Caco-2 (cell line): ENCODE measurements at regions not wholly inside any gene's neighbourhood (a gene's known extent, or its start where the extent isn't known, plus 50 kb on each side); places are given as distances from the start of the nearest gene placed in this dataset.

Experiments used
- BruUV-seq: library from RNA; stranded (reverse); fragments of 400-500 nt; replicated peaks from 2 replicates; lab custom pipeline; 2021; lab: Mats Ljungman, UMichigan
- CTCF ChIA-PET: fragments of 300-600 bp; sonication (Branson Sonifier 250); formaldehyde crosslinking; loops from one replicate; lab custom pipeline; 2022; ENCODE audit warnings: antibody characterized with exemption; lab: Charles Lee
- POLR2A ChIA-PET: fragments of 300-600 bp; sonication (Branson Sonifier 250); formaldehyde crosslinking; loops from one replicate; lab custom pipeline; 2022; ENCODE audit warnings: antibody characterized with exemption; lab: Charles Lee
- DNase-seq, 2 experiments: peaks; one replicate each; pipeline versions ENCODE4 v3.0.0 to v3.0.0-alpha.2; 2020 to 2022
- H3K27me3 ChIP-seq: replicated peaks from 2 replicates; pipeline ENCODE4 v1.6.0; 2011; ENCODE audit warnings: low read length; ENCODE audit not compliant: control insufficient read depth, insufficient read depth
- H3K36me3 ChIP-seq: 2 replicates; pipeline ENCODE4 v1.5.1; 2011; ENCODE audit warnings: low read length; ENCODE audit not compliant: control insufficient read depth, insufficient read depth
- H3K4me1 ChIP-seq: fragments of 250-450 bp; sonication (Bioruptor Pico); 2 replicates; pipeline ENCODE4 v1.5.1; 2020; ENCODE audit warnings: mild to moderate bottlenecking
- H3K4me3 ChIP-seq: 2 replicates; pipeline ENCODE4 v1.5.1; 2011; ENCODE audit warnings: low read depth, mild to moderate bottlenecking, control low read depth, low read length
- H3K9me3 ChIP-seq: fragments of 250-450 bp; sonication (Bioruptor Pico); 2 replicates; pipeline ENCODE4 v1.5.1; 2020; ENCODE audit warnings: mild to moderate bottlenecking, moderate library complexity
- H3K27ac Mint-ChIP-seq: one replicate; pipeline ENCODE4 v1.8.0; 2022; ENCODE audit warnings: mixed read lengths; ENCODE audit not compliant: unreplicated experiment
- H3K27me3 Mint-ChIP-seq: one replicate; pipeline ENCODE4 v1.8.0; 2022; ENCODE audit warnings: mixed read lengths; ENCODE audit not compliant: insufficient read depth, unreplicated experiment
- H3K36me3 Mint-ChIP-seq: one replicate; pipeline ENCODE4 v1.8.0; 2022; ENCODE audit warnings: mild to moderate bottlenecking, mixed read lengths; ENCODE audit not compliant: insufficient read depth, unreplicated experiment
- H3K4me1 Mint-ChIP-seq: one replicate; pipeline ENCODE4 v1.8.0; 2022; ENCODE audit warnings: low read depth, mixed read lengths; ENCODE audit not compliant: unreplicated experiment
- H3K4me3 Mint-ChIP-seq: one replicate; pipeline ENCODE4 v1.8.0; 2022; ENCODE audit warnings: mild to moderate bottlenecking, moderate library complexity, mixed read lengths; ENCODE audit not compliant: unreplicated experiment
- H3K9me3 Mint-ChIP-seq: one replicate; pipeline ENCODE4 v1.8.0; 2022; ENCODE audit warnings: mixed read lengths; ENCODE audit not compliant: unreplicated experiment
- CTCF ChIP-seq, 2 experiments: fragments of 200-600 bp in 1 of 2; IDR thresholded peaks; 1 replicate in 1 of 2; 2 replicates in 1 of 2; pipeline versions ENCODE4 v1.5.1 to v1.8.0; 2011 to 2022; ENCODE audit warnings: antibody characterized with exemption in 1 of 2, control low read depth in 1 of 2, inconsistent platforms in 1 of 2, low read depth in 1 of 2, low read length in 1 of 2, mild to moderate bottlenecking in 1 of 2, moderate library complexity in 1 of 2; ENCODE audit not compliant: insufficient read depth in 1 of 2, severe bottlenecking in 1 of 2, unreplicated experiment in 1 of 2
- intact Hi-C: fragments of 100-400 bp; cut with micrococcal nuclease; formaldehyde crosslinking; loops from one replicate; pipeline ENCODE4 v1.10.0; 2022; ENCODE audit not compliant: unreplicated experiment

GRCh38 chr14:34254571-34254970, 207.5 kb downstream of the SPTSSA start:
- ChIA-PET CTCF (no interaction called here), POLR2A (no interaction called here)
- H3K9me3 Mint-ChIP-seq, result no peaks in the 10 kb centered on the region
- H3K36me3 ChIP-seq, result no peaks in the 10 kb centered on the region
- no peak for TF ChIP-seq CTCF (IDR thresholded peaks at IDR 0.05; ENCODE audit: insufficient read depth in 1 of 2, low read depth in 1 of 2, low read length in 1 of 2, severe bottlenecking in 1 of 2, unreplicated experiment in 1 of 2)
- H3K27me3 ChIP-seq, result no peaks in the 10 kb centered on the region
- peaks cover 22% of the 10 kb centered on the region for H3K4me1 Mint-ChIP-seq
- no peak overlapping the region for H3K27ac Mint-ChIP-seq
- BruUV-seq, result no TSS peak
- H3K36me3 Mint-ChIP-seq, result peaks cover 4% of the 10 kb centered on the region
- H3K27me3 Mint-ChIP-seq, result no peaks in the 10 kb centered on the region
- peaks cover 22% of the 10 kb centered on the region; the same call in 1 of the 2 replicates for H3K4me1 ChIP-seq
- DNase-seq, result no peak
- H3K4me3 Mint-ChIP-seq, result no peak overlapping the region
- intact Hi-C loops, result no loop called here
- no peak overlapping the region for H3K4me3 ChIP-seq
- H3K9me3 ChIP-seq, result no peaks in the 10 kb centered on the region

GRCh38 chr14:34254031-34254430, 208.0 kb downstream of the SPTSSA start:
- intact Hi-C loops, result no loop called here
- TF ChIP-seq CTCF (IDR thresholded peaks at IDR 0.05; ENCODE audit: insufficient read depth in 1 of 2, low read depth in 1 of 2, low read length in 1 of 2, severe bottlenecking in 1 of 2, unreplicated experiment in 1 of 2), result no peak
- Mint-ChIP-seq H3K4me3 (no peak overlapping the region), H3K27me3 (no peaks in the 10 kb centered on the region), H3K4me1 (peaks cover 20% of the 10 kb centered on the region), H3K36me3 (peaks cover 4% of the 10 kb centered on the region), H3K9me3 (no peaks in the 10 kb centered on the region), H3K27ac (no peak overlapping the region)
- no TSS peak for BruUV-seq
- H3K27me3 ChIP-seq, result no peaks in the 10 kb centered on the region
- no peaks in the 10 kb centered on the region for H3K36me3 ChIP-seq
- DNase-seq, result no peak
- POLR2A ChIA-PET, result no interaction called here
- H3K9me3 ChIP-seq, result no peaks in the 10 kb centered on the region
- H3K4me1 ChIP-seq, result peaks cover 22% of the 10 kb centered on the region; the same call in 1 of the 2 replicates
- CTCF ChIA-PET, result no interaction called here
- H3K4me3 ChIP-seq, result no peak overlapping the region

- no peaks in the 10 kb centered on the region for H3K36me3 ChIP-seq
- no peaks in the 10 kb centered on the region for H3K27me3 ChIP-seq
- Mint-ChIP-seq H3K27ac (no peak overlapping the region), H3K27me3 (no peaks in the 10 kb centered on the region), H3K4me1 (peaks cover 10% of the 10 kb centered on the region), H3K4me3 (no peak overlapping the region), H3K36me3 (no peaks in the 10 kb centered on the region), H3K9me3 (no peaks in the 10 kb centered on the region)
- ChIA-PET CTCF (no interaction called here), POLR2A (no interaction called here)
- TF ChIP-seq CTCF (IDR thresholded peaks at IDR 0.05; ENCODE audit: insufficient read depth in 1 of 2, low read depth in 1 of 2, low read length in 1 of 2, severe bottlenecking in 1 of 2, unreplicated experiment in 1 of 2), result no peak
- DNase-seq, result no peak
- no TSS peak for BruUV-seq
- H3K9me3 ChIP-seq, result no peaks in the 10 kb centered on the region
- H3K4me1 ChIP-seq, result peaks cover 10% of the 10 kb centered on the region; the same call in 1 of the 2 replicates
- no peak overlapping the region for H3K4me3 ChIP-seq
- intact Hi-C loops, result no loop called here
These were observed 209.8 kb downstream of the SPTSSA start for GRCh38 chr14:34252227-34252626.
